GM21619 (cell line): ENCODE measurements at regions not wholly inside any gene's neighbourhood (a gene's known extent, or its start where the extent isn't known, plus 50 kb on each side); places are given as distances from the start of the nearest gene placed in this dataset.
"Not testable (repeated sequence)": the region's sequence is repeated elsewhere in the genome, so short reads cannot be mapped to it uniquely, and the experiment has no call there.

Experiments used
- ATAC-seq: cut with Tn5 transposase; IDR thresholded peaks from one replicate; pipeline ENCODE4 v1.9.1; 2021; ENCODE audit not compliant: unreplicated experiment

DNA sequence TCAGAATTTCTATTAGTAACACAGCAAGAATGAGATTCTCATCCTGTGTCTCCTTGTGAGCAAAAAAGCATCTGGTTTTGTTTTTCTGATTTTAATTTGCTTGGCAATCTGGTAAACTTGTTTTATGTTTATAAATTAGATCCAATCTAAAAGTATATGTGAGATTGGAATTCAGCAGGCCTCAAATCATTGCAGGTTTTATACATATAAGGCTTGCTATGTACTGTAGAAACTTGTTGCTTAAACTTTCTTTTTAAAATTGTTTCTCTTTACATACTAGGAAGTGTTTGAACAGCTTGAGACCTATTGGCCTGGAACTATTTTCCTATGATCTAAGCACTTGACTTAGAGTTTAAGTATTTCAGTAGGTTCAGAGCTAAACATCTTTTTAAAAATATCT lies 1037.8 kb downstream of the NR2F1-AS1 start:
- ATAC-seq, result no peak

DNA sequence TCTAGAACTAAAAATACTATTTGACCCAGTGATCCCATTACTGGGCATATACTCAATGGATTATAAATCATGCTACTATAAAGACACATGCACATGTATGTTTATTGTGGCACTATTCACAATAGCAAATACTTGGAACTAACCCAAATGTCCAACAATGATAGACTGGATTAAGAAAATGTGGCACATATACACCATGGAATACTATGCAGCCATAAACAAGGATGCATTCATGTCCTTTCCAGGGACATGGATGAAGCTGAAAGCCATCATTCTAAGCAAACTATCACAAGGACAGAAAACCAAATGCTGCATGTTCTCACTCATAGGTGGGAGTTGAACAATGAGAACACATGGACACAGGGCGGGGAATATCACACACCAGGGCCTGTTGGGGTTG lies 1039.0 kb downstream of the NR2F1-AS1 start:
- ATAC-seq, result not testable (repeated sequence)

DNA sequence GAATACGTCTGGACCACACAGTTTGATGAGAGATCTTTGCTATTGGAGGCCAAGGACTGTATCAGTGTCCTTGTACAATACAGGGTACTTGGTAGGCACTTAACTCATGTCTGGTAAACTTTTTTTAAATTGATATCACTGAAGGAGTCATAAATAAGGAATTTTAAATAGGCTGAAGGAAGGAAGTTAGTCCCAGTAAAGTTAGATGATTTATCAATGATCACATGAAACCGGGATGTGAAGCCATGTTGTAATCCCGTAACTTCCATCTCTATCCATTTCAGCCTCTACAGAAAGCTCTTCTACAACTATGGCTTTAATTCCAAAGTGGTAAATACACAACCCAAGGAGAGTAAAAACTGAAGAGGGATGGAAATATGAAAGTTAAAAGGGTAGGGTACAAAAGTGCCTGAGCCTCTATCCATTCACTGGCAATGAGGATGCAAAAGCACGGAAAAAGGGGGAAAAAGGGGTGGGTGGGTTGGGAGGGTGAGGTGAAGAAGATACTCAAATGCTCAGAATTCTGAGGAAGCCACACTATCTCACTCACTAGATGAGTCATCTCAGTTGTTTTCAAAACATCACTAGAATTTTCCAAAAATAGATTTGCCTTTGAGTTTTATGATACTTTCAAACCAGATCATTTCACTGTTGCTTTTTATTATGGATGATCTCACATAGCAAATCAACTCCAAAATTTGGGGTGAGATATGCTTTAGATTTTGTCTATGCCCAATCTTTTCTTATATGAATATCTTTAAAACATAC lies 1053.5 kb downstream of the NR2F1-AS1 start:
- peak; percentile 78 for ATAC-seq

DNA sequence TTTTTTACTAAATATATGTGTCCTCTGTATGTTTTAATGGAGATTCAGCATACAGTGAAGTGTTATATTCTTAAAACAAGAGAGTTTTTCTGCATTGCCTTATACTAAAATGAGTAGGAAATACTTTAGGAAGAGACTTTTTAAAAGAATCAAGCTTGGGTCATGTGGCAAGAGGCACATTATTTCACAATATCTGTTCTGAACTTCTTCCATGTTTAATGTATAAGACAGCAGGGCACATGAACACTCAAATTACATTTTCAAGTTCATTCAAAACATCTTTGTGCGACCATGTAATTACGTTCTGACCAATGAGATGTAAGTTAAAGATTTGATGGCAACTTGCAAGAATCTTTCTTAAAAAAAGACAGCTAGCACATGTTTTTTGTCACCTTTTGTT lies 1055.9 kb downstream of the NR2F1-AS1 start:
- no peak for ATAC-seq

DNA sequence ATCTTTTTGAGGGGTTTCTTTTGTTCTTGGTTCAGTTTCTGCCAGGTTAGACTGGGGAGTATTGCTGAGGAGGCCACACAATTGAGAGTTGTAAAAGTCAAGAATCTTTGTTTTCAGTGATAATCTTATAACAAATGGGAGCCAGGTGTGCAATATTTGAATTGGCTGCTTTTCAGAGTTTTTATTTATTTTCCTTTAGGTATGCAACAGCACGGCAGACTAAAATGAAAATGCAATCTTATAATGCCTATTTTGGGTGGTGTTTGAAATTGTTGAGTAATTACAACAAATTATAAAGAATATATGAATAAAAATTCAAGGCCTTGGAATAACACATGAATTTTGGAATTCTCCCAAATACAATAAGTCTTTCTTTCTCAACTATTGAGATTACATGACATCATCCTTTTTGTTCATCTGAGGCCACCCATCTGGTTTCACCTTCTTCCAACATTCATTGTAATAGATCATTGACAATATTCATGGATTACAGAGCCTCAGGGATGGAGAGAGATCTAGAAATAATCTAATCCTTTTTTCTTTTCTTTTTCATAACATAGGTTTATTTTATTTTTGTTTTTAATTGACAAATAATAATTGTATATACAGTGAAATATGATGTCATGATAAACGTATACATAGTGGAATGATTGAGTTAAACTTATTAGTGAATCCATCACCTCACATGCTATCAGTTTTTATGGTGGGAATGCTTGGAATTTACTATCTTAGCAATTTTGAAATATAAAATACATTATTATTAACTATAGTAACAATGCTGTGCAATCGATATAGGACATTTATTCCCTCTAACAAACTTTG lies 1061.0 kb downstream of the NR2F1-AS1 start:
- no peak for ATAC-seq

DNA sequence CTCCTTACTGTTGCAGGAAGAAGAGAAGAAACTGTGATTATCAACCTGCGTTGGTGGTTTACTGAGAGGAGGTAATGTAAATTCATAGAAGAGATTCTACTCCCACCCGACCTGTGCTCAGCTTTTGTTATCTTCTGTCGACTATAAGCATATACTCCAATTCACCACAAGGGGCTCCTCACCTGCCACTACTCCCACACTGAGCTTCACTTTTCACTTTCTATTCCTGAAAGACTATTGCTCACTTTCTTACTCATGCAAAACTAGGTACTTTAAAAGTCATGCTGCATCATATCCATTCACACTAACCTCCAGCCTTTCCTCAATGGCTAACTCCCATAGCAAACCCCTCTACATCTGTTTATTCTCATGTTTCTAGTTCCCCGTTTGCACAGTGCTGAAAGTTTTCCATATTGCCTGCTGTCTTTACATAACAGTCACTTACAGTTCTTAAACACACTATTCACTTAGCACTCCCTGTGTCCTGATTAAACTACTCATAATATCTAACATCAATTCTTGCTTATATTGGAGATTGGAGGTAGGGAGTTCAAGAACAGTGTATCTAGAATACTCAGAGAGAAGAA lies 1062.6 kb downstream of the NR2F1-AS1 start:
- ATAC-seq, result peak; percentile 99

DNA sequence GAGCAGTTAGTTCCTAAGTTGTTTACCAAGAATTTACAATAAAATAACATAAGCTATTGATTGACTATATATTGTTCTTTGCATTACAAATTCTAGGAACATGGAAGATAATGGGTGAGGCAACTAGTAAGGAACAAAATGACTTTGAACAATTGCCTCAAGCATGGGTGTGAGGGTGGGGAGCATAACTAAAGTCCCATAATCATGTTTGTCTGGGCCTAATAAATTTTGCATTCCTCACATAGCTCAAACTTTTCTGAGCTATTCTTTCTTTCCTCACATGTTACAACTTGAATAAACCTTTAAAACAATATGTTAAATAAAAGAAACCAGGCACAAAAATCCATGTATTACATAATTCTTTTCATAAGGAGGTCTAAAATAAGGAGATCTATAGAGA lies 1066.1 kb downstream of the NR2F1-AS1 start:
- ATAC-seq, result no peak

DNA sequence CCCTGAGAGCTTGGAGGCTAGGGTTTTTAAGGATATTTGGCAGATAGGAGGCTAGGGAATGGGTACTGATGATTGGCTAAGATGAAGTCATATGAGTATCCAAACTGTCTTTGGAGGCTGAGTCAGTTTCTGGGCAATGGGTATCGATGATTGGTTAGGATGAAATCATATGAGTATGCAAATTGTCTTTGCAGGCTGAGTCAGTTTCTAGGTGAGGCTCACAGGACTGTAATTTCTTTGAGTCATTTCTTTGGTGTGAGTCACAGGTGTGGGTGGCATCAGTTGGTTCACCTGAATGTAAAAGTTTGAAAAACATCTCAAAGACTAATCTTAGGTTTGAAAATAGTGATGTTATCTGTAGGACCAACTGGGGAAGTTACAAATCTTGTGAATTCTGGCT lies 1068.0 kb downstream of the NR2F1-AS1 start:
- no peak for ATAC-seq

DNA sequence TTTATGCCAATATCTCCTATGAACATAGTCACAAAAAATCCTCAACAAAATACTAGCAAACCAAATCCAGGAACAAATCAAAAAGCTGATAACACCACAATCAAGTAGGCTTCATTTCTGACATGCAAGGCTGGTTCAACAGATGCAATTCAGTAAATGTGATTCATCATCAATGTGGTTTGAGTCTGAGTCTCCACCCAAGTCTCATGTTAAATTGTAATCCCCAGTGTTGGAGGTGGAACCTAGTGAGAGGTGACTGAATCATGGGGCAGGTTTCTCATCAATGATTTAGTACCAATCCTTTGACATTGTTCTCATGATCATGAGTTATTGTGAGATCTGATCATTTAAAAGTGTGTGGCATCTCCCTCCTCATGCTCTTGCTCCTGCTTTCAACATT lies 1072.7 kb downstream of the NR2F1-AS1 start:
- no peak for ATAC-seq

DNA sequence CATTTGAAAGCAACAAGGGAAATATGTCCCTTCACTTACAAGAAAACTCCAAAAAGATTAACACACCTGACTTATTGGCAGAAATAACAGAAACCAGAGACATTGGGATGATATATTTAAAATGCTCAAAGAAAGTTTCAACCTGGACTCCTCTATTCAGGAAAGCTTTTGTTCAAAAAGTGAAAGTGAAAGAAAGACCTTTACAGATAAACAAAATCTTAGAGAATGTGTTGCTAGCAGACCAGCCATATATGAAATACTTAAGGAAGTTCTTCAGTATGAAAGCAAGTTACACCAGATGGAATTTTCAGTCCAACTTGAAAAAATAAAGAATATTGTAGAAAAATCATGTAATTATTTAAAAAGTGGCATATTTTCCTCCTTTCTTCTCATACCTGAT lies 1075.1 kb downstream of the NR2F1-AS1 start:
- ATAC-seq, result peak; percentile 57

DNA sequence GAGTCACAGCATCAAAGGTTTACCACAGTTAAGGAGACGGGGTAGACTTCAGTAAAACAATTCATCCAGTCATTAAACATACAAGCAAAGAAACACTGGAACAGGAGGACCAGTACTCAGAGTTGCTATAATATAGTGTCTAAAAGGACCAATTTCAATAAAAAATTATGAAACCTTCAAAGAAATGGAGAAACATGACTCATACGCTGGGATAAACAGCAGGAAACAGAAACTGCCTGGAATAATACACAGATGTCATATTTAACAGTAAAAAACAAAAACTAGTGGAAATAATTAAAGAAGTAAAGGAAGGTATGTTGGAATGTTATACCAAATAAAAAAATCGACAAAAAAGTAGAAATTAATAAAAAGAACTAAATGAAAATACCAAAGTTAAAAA lies 1075.9 kb downstream of the NR2F1-AS1 start:
- ATAC-seq, result no peak

DNA sequence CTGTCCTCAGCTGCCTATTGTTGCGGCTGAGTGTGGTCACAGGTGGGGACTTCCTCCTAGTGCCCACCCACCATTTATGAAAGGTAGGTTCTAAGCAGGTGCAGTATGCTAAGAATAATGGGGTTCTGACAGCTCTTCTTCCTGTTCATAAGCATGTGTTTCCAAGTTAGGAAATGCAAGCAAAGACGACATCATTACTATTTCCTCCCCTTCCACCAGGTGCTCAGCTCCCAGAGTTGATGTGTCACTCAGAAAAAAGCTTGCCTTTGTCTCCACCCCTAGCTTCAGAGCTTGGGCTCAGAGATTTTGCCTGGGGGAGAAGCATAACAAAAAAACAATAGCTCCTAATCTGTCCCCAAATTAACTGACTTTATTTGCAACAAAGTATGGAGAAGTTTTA lies 1076.7 kb downstream of the NR2F1-AS1 start:
- no peak for ATAC-seq

DNA sequence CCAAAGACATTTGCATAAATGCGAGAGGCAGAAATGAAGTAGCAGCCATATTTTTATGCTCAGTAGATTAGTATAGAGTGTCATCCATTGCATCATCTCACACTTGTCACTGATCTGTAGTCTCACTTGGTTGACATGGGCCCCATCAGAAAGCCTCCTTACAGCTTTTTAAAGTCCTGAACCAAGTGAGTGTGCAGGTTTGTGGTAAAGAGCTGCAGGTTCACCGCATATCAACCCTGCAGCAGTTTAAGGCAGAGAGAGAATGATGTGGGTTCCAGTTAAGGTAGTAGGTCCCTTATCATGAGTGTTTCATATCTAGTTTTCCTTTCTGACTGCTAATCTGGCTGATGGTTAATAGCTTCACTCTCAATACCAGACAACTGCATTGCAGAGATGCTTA lies 1080.3 kb downstream of the NR2F1-AS1 start:
- no peak for ATAC-seq

DNA sequence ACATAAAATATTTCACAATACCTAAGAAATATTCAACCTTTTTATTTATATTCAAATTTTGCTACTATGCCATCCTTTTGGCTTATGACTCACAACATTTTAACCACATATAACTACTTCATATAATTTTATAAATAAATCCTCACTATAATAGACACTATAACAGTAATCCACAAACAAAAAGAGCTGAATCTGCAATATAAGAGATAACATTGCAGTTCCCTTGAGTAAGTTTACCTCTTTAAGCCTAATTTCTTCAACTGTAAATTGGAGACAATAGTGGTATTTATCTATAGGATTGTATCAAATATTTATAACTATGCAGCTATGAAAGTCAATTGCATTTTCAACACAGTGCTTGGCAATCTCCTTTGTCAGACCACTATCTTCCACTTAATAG lies 1084.5 kb downstream of the NR2F1-AS1 start:
- no peak for ATAC-seq

DNA sequence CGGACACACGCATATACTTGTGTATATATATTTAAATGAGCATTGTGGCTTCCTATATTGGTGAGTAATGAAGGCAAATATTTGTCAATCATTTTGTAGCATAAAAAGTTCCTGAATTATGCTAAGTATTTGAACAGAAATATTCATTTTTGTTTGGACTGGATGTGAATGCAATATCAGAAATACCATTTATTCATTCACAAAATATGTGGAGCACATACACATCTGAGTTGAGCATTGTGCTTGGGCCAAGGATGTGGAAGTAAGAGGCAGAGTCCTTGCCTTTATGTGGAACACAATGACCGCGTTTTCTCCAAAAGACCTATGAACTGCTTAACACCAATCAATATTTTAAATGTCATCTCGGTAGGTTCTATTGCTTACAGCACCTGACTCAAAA lies 1086.5 kb downstream of the NR2F1-AS1 start:
- ATAC-seq, result no peak

DNA sequence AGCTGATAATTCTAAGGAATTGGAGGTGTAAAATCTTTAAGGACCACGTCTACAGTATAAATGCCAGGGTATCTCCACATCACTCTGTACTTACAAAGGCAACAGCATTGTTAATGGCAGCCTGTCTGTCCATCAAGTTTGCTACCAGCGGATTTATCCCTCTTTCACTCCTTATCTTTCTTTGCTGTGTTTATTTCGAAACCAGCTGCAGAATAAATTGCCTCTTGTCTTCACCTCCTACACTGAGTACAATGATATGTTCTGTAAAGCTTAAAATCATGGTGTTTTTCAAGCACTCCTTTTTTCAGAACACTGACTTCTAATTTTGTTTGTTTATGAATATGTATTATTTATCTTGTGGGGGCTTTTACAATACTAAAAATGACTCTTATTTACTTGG lies 1088.1 kb downstream of the NR2F1-AS1 start:
- no peak for ATAC-seq

DNA sequence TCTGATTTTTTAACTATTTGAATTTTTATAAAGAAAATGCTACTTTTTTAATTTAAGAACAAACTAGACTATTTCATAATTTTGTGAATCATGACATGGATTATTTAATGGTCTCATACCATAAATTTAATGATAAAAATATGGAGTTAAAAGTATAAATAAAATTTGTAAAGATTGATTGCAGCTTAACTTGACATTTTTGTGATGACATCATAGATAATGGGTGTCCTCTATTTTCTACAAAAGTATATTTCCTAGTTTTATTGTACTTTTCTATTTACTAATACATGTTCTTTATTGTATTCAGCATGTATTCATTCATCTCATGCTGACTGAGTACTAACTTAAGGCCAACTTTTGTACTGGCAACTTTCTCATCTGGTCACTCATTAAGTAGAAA lies 1096.5 kb downstream of the NR2F1-AS1 start:
- no peak for ATAC-seq

DNA sequence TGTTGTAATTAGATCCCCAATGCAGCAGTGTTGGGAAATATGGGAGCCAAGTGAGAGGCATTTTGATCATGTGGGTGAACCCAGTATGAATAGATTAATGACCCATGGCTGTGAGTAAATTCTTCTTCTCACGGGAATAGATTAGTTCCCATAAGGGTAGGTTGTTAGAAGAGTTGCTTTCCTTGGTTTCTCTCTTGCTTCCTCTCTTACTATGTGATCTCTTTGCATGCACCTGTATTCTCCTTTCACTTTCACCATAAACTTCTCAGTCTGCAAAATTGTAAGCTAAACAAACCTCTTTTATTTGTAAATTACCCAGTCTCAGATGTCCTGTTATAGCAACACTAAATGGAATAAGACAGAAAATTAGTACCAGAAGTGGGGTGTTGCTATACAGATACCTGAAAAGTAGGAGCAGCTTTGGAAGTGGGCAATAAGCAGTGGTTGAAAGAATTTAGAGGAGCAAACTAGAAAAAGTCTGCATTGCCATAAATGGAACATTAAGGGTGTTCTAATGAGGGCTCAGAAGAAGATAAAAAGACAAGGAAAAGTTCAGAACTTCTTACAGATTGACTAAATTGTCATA lies 1090.0 kb upstream of the ARRDC3 start:
- ATAC-seq, result no peak

DNA sequence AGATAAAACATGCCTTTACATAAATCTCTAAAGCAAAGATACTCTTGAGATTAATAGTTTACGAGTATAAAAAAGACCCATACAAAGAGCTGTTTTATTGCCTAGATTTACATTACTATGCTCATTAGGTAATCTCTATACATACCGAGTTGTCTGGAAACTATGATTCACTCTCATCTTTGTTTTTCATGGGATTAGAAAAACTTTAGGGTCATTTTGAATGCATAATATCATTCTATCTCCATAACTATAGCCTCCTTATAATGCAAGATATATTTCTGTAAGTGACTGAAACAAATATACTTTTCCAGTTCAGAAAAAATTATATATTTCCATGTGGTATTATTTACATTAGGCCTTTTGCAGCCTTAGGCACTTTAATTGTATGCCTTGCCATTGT lies 1088.7 kb upstream of the ARRDC3 start:
- no peak for ATAC-seq

DNA sequence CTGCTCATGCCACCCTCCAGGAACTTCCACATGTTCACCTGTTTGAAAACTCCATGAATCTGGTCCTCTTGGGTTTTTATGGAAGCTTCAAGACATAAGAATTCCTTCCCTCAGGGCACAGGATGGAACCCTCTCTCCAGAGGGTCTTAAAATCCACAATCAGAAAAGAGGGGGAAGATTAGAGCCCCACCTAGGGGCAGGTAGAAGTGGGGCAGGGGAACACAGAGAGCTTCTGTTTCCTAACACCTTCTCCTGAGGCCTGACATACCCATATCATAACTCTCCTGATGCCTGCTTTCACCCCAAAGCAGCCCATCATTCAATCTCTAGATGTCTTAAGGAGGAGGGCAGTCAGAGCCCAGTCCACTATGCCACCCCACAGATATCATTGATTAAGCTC lies 1087.7 kb upstream of the ARRDC3 start:
- no peak for ATAC-seq

DNA sequence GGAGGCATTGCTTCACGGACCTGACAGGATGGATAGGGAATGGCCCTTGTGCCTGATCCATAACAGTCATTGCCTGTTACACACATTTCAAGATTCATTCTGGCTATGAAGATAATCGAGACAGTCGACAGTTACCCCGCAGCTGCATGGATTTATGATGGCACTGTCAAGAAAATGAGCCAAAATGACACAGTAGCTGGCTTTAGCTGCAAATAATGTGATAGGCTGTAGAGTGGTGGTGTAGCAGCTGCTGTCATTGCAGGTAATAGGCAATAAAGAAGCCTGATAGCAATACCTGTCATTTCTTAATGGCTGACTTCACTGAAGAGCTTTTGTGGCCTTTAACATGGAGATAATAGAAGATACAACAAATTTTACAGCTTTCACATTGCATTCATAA lies 1085.2 kb upstream of the ARRDC3 start:
- no peak for ATAC-seq

DNA sequence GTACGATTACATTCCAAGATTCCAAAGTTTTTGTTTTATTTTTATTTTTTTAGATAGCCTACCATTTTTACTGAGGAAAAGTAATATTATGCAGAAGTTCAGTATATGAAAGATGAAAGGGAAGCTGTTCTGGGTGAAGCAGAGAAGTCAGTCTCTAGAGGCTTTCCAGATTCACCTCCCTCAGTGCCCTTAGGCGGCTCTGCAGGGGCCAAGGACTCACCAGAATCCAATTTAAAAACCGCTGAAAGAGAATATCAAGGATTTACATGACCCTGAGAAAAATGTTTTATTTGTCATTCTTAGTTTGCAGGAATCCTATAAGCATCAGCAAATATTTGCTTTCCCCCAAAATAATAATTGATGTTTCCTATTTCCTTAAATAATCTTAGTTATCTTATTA lies 1084.6 kb upstream of the ARRDC3 start:
- ATAC-seq, result no peak
